K562 (cell line): ENCODE measurements at regions not wholly inside any gene's neighbourhood (a gene's known extent, or its start where the extent isn't known, plus 50 kb on each side); places are given as distances from the start of the nearest gene placed in this dataset.

ENCODE experiments used
- ATAC-seq: fragments of 200-7000 bp; cut with Tn5 transposase; 3 replicates; pipeline ENCODE4 v1.9.1; 2020; ENCODE audit warnings: moderate library complexity
- BruUV-seq: library from RNA; stranded (reverse); fragments of 400-500 nt; replicated peaks from 2 replicates; lab custom pipeline; 2021; lab: Mats Ljungman, UMichigan
- CTCF ChIA-PET: fragments of 300-600 bp; formaldehyde crosslinking; extraction: SDS; loops from one replicate; lab custom pipeline; 2021; ENCODE audit warnings: low intra/inter-chr PET ratio; lab: Yijun Ruan, JAX
- POLR2A ChIA-PET: fragments of 300-600, 350-650 bp; sonication (Branson Sonifier 250); formaldehyde crosslinking; extraction: SDS; loops from one replicate; lab custom pipeline; 2021; ENCODE audit warnings: antibody characterized with exemption, inconsistent platforms; lab: Yijun Ruan, JAX
- DNase-seq, 4 experiments: peaks; one replicate each; pipeline versions ENCODE4 v3.0.0 to v3.0.0-alpha.2; 2011 to 2018; ENCODE audit warnings: low spot score in 3 of 4, mixed read lengths in 3 of 4; ENCODE audit errors: extremely low read depth in 1 of 4
- FAIRE-seq: peaks from 2 replicates; lab custom pipeline; 2011; peaks lifted over from hg19 to GRCh38; lab: Jason Lieb, UNC
- H2AFZ ChIP-seq: 2 replicates; pipeline ENCODE4 v1.6.0; 2011; ENCODE audit warnings: low read depth, low read length, control low read depth, inconsistent platforms
- H3K27ac ChIP-seq: fragments of 200-600 bp; 3 replicates; pipeline ENCODE4 v1.8.0; 2011; ENCODE audit warnings: low read depth, mild to moderate bottlenecking, control low read depth, inconsistent platforms, low read length, moderate library complexity, mixed read lengths; ENCODE audit errors: extremely low read depth
- H3K27me3 ChIP-seq, 2 experiments: fragments of 300-600 bp in 1 of 2; 2 replicates in 1 of 2; 3 replicates in 1 of 2; pipeline versions ENCODE4 v1.6.0 to v1.8.0; 2011; ENCODE audit warnings: inconsistent platforms in 2 of 2, low read length in 2 of 2, mild to moderate bottlenecking in 1 of 2, mixed read lengths in 1 of 2, moderate library complexity in 1 of 2; ENCODE audit not compliant: control insufficient read depth in 2 of 2, insufficient read depth in 2 of 2
- H3K36me3 ChIP-seq: fragments of 300-600 bp; 3 replicates; pipeline ENCODE4 v1.8.0; 2011; ENCODE audit warnings: mild to moderate bottlenecking, low read length, inconsistent platforms; ENCODE audit not compliant: control insufficient read depth, insufficient read depth
- H3K4me1 ChIP-seq, 2 experiments: fragments of 200-600 bp in 1 of 2; replicated peaks in 1 of 2; 2 replicates in 1 of 2; 3 replicates in 1 of 2; pipeline versions ENCODE4 v1.5.1 to v1.8.0; 2011; ENCODE audit warnings: inconsistent platforms in 2 of 2, low read length in 2 of 2, mild to moderate bottlenecking in 1 of 2, mixed read lengths in 1 of 2, moderate library complexity in 1 of 2; ENCODE audit not compliant: control insufficient read depth in 2 of 2, insufficient read depth in 2 of 2
- H3K4me2 ChIP-seq: 2 replicates; pipeline ENCODE4 v1.6.1; 2011; ENCODE audit warnings: low read length, control low read depth, inconsistent platforms, mixed read lengths; ENCODE audit not compliant: insufficient read depth
- H3K4me3 ChIP-seq: fragments of 200-600 bp; sonication (generic), shearing (Covaris generic); 2 replicates; pipeline ENCODE4 v1.5.1; 2016; ENCODE audit warnings: control low read depth, inconsistent platforms
- H3K79me2 ChIP-seq: fragments of 200-600 bp; 3 replicates; pipeline ENCODE4 v1.8.0; 2011; ENCODE audit warnings: low read length, inconsistent platforms; ENCODE audit not compliant: control insufficient read depth, insufficient read depth
- H3K9ac ChIP-seq, 2 experiments: 2 replicates each; pipeline versions ENCODE4 v1.6.0 to v1.6.1; 2011; ENCODE audit warnings: low read depth in 2 of 2, low read length in 2 of 2, control low read depth in 1 of 2, inconsistent platforms in 1 of 2, mild to moderate bottlenecking in 1 of 2, mixed read lengths in 1 of 2; ENCODE audit not compliant: insufficient read depth in 1 of 2
- H3K9me1 ChIP-seq: one replicate; pipeline ENCODE4 v1.6.0; 2011; ENCODE audit warnings: inconsistent platforms, mild to moderate bottlenecking, low read length, moderate library complexity; ENCODE audit not compliant: control insufficient read depth, insufficient read depth
- H3K9me3 ChIP-seq: replicated peaks from 2 replicates; pipeline ENCODE4 v1.5.1; 2011; ENCODE audit warnings: low read depth, low read length, inconsistent platforms; ENCODE audit not compliant: control insufficient read depth, insufficient read depth
- H4K20me1 ChIP-seq: replicated peaks from 2 replicates; pipeline ENCODE4 v1.6.1; 2011; ENCODE audit warnings: low read length, inconsistent platforms, mixed read lengths; ENCODE audit not compliant: control insufficient read depth, insufficient read depth
- E2F1 ChIP-seq: sonication (generic); formaldehyde crosslinking; IDR thresholded peaks from 2 replicates; pipeline ENCODE4 v1.8.1; 2023; ENCODE audit warnings: mild to moderate bottlenecking, missing genetic modification reagents, moderate library complexity
- ETS1 ChIP-seq: conservative IDR thresholded peaks from 2 replicates; pipeline ENCODE4 v1.6.1; 2011; ENCODE audit warnings: low read depth, mild to moderate bottlenecking, low read length; ENCODE audit not compliant: control insufficient read depth
- FOXK1 ChIP-seq: sonication (generic); formaldehyde crosslinking; IDR thresholded peaks from 2 replicates; pipeline ENCODE4 v1.8.0; 2022; ENCODE audit warnings: missing genetic modification reagents, mild to moderate bottlenecking, borderline replicate concordance
- MAZ ChIP-seq, 2 experiments: fragments of 450-650 bp in 1 of 2; sonication (generic) in 1 of 2; formaldehyde crosslinking; IDR thresholded peaks in 1 of 2; conservative IDR thresholded peaks in 1 of 2; 2 replicates each; pipeline versions ENCODE4 v1.4.0 to v1.5.0; 2020; ENCODE audit warnings: mild to moderate bottlenecking in 1 of 2, missing genetic modification reagents in 1 of 2
- MCM5 ChIP-seq: fragments of 450-650 bp; IDR thresholded peaks from 2 replicates; pipeline ENCODE4 v1.6.1; 2016; ENCODE audit warnings: low read depth
- RAD51 ChIP-seq: fragments of 450-650 bp; IDR thresholded peaks from 2 replicates; pipeline ENCODE4 v1.7.1; 2016; ENCODE audit warnings: low read depth, mild to moderate bottlenecking, borderline replicate concordance
- SAFB ChIP-seq: fragments of 200-400 bp; formaldehyde crosslinking; IDR thresholded peaks from 2 replicates; pipeline ENCODE4 v1.6.1; 2017; ENCODE audit warnings: low read depth, low read length, borderline replicate concordance
- STAT5B ChIP-seq: fragments of 250-450 bp; sonication (Bioruptor Pico); IDR thresholded peaks from 2 replicates; pipeline ENCODE4 v1.8.0; 2021; ENCODE audit warnings: mild to moderate bottlenecking, inconsistent platforms
- ZC3H4 ChIP-seq: sonication (generic); formaldehyde crosslinking; IDR thresholded peaks from 2 replicates; pipeline ENCODE4 v1.9.0; 2021; ENCODE audit warnings: missing genetic modification reagents, borderline replicate concordance
- ZKSCAN3 ChIP-seq: fragments of 250-450 bp; sonication (Bioruptor Pico); IDR thresholded peaks from 2 replicates; pipeline ENCODE4 v1.4.0; 2020
- ZNF197 ChIP-seq: fragments of 200-800 bp; sonication (Bioruptor generic); IDR thresholded peaks from 2 replicates; pipeline ENCODE4 v1.6.1; 2016; ENCODE audit warnings: low read depth, missing genetic modification characterization, missing compliant biosample characterization
- ZNF217 ChIP-seq: sonication (generic); formaldehyde crosslinking; IDR thresholded peaks from 2 replicates; pipeline ENCODE4 v1.8.0; 2022; ENCODE audit warnings: mild to moderate bottlenecking, missing genetic modification reagents
- ZNF707 ChIP-seq: fragments of 250-450 bp; sonication (Bioruptor Pico); conservative IDR thresholded peaks from 2 replicates; pipeline ENCODE4 v1.8.0; 2022; ENCODE audit warnings: inconsistent platforms, mild to moderate bottlenecking, moderate library complexity
- WGBS: fragments of 100-300 bp; shearing (Covaris generic); methylation state at CpG from one replicate; pipeline ENCODE4 v1.1.6; 2016; ENCODE audit warnings: low coverage, mixed read lengths; ENCODE audit not compliant: insufficient coverage; ENCODE audit errors: missing lambda C conversion rate; 5-methylcytosine and 5-hydroxymethylcytosine counted together
- in situ Hi-C: fragments of 300-500 bp; cut with MboI; formaldehyde crosslinking; loops from 4 replicates; pipeline ENCODE4 v1.15.0; 2018; ENCODE audit warnings: inconsistent platforms, mixed read lengths
- intact Hi-C: fragments of 100-400 bp; cut with micrococcal nuclease; formaldehyde crosslinking; loops from 2 replicates; pipeline ENCODE4 v1.14.2; 2022
- TF ChIP-seq, protein P1 (sequence below): sonication (generic); formaldehyde crosslinking; IDR thresholded peaks from 2 replicates; pipeline ENCODE4 v1.8.0; 2022; ENCODE audit warnings: missing genetic modification reagents, mild to moderate bottlenecking, borderline replicate concordance

- no peaks in the 10 kb centered on the region for H3K27me3 ChIP-seq
- no peak for DNase-seq
- no peak overlapping the region for H3K9ac ChIP-seq
- no peak for FAIRE-seq
- POLR2A ChIA-PET = interaction anchor here (1.1 kb wide), 1 partner anchor 10 kb away, joined by 4 read pairs; no protein-coding TSS in a partner anchor
- intact Hi-C loops (no loop called here), in situ Hi-C loops (no loop called here)
- no peaks in the 10 kb centered on the region for H3K9me1 ChIP-seq
- H3K4me1 ChIP-seq = no peaks in the 10 kb centered on the region
- no peak for TF ChIP-seq ETS1
- TF ChIP-seq, protein P1, sequence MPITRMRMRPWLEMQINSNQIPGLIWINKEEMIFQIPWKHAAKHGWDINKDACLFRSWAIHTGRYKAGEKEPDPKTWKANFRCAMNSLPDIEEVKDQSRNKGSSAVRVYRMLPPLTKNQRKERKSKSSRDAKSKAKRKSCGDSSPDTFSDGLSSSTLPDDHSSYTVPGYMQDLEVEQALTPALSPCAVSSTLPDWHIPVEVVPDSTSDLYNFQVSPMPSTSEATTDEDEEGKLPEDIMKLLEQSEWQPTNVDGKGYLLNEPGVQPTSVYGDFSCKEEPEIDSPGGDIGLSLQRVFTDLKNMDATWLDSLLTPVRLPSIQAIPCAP (CRISPR knock-in tag) = no peak
- TF ChIP-seq FOXK1 (CRISPR knock-in tag) = no peak
- TF ChIP-seq RAD51 = no peak
- no peak for TF ChIP-seq ZKSCAN3 (CRISPR knock-in tag)
- no peak for TF ChIP-seq E2F1
- no peak for TF ChIP-seq STAT5B
- no peak for TF ChIP-seq MAZ (CRISPR knock-in tag; conservative IDR thresholded peaks at IDR 0.05 in 1 of 2, IDR thresholded peaks at IDR 0.05 in 1 of 2)
- TF ChIP-seq ZNF217 = no peak
- TF ChIP-seq ZNF197 (CRISPR knock-in tag) = no peak
- TF ChIP-seq SAFB = no peak
- no peak for TF ChIP-seq MCM5
- TF ChIP-seq ZC3H4 (CRISPR knock-in tag) = no peak
- no peak for TF ChIP-seq ZNF707
- H3K9me3 ChIP-seq = no peaks in the 10 kb centered on the region
- H3K79me2 ChIP-seq = no peaks in the 10 kb centered on the region
- no peaks in the 10 kb centered on the region for H3K36me3 ChIP-seq
- H2AFZ ChIP-seq = no peak overlapping the region
- ATAC-seq = no peak
- H4K20me1 ChIP-seq = no peaks in the 10 kb centered on the region
- H3K4me3 ChIP-seq = no peak overlapping the region
- WGBS = 2% methylated on average over 18 of the region's 18 CpGs
- H3K4me2 ChIP-seq = no peak overlapping the region
- no peak overlapping the region for H3K27ac ChIP-seq
- no TSS peak for BruUV-seq
- CTCF ChIA-PET = no interaction called here
Observed at GRCh38 chr7:32250471-32251260, 180.5 kb upstream of the PDE1C start.
